Heart left ventricle (tissue), 13 donors: ENCODE measurements at regions not wholly inside any gene's neighbourhood (a gene's known extent, or its start where the extent isn't known, plus 50 kb on each side); places are given as distances from the start of the nearest gene placed in this dataset.

Experiments
- POLR2A ChIP-seq, 2 donors: fragments of 450-650 bp; IDR thresholded peaks; one replicate each; pipeline ENCODE4 v1.6.1; 2017; ENCODE audit warnings: antibody characterized with exemption in 2 of 2, mild to moderate bottlenecking in 2 of 2, moderate library complexity in 2 of 2
- TF ChIP-seq, protein P1 (sequence below), 12 donors: fragments of 200-600 bp; sonication (generic) in 4 of 12; IDR thresholded peaks; one replicate each; pipeline versions ENCODE4 v1.5.0 to v1.8.0; 2018 to 2022; ENCODE audit warnings: antibody characterized with exemption in 12 of 12, mild to moderate bottlenecking in 5 of 12
- donor health status: ischemic (EF 13 %, LVEDD 7.1; RV severe dilation, severe dysfunction).
- donor health status: DM: no; HTN: yes; CAD: no.
- donor health status: DM: no; HTN: no; CAD: no.
- donor health status: ischemic (EF 25% LVEDD 6.9; RV normal size, moderate dysfunction).
- donor health status: ischemic (EF 25% LVEDD 5.7; RV mildly dilated, moderate dysfunction).
- donor health status: ischemic (EF 35%, LVEDD 5.7; RV mildly dilated, moderate dysfunction).
- donor health status: nonischemic (EF 11% LVEDD 7.7; RV severe dilation, severe dysfunction).
- donor health status: DM: yes; HTN: yes; CAD: no.
- donor health status: PGD.
- donor health status: ischemic (EF 29% LVEDD 5.4; RV normal size, mild dysfunction).
- donor health status: nonischemic (EF 23%, LVEDD 6.1; RV moderate dilation, normal function).

- no peak for TF ChIP-seq POLR2A (IDR thresholded peaks at IDR 0.05)
- TF ChIP-seq, protein P1, sequence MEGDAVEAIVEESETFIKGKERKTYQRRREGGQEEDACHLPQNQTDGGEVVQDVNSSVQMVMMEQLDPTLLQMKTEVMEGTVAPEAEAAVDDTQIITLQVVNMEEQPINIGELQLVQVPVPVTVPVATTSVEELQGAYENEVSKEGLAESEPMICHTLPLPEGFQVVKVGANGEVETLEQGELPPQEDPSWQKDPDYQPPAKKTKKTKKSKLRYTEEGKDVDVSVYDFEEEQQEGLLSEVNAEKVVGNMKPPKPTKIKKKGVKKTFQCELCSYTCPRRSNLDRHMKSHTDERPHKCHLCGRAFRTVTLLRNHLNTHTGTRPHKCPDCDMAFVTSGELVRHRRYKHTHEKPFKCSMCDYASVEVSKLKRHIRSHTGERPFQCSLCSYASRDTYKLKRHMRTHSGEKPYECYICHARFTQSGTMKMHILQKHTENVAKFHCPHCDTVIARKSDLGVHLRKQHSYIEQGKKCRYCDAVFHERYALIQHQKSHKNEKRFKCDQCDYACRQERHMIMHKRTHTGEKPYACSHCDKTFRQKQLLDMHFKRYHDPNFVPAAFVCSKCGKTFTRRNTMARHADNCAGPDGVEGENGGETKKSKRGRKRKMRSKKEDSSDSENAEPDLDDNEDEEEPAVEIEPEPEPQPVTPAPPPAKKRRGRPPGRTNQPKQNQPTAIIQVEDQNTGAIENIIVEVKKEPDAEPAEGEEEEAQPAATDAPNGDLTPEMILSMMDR (IDR thresholded peaks at IDR 0.05), result no peak
Measured at GRCh38 chr2:121073320-121074210, 211.4 kb downstream of the TFCP2L1 start.
